NCI-H1694 treated with DMSO at 0.1 percent for 48 hours (cell line): ENCODE measurements at regions not wholly inside any gene's neighbourhood (a gene's known extent, or its start where the extent isn't known, plus 50 kb on each side); places are given as distances from the start of the nearest gene placed in this dataset.

Experiments
- DNase-seq: peaks from one replicate; lab custom pipeline; 2025; lab: John Stamatoyannopoulos, UW

- DNase-seq = no peak
Measured at GRCh38 chr13:99911965-99912566, 59.5 kb downstream of the ZIC5 start.

GRCh38 chr13:99911069-99911964 lies 60.2 kb downstream of the ZIC5 start:
- no peak for DNase-seq

DNA sequence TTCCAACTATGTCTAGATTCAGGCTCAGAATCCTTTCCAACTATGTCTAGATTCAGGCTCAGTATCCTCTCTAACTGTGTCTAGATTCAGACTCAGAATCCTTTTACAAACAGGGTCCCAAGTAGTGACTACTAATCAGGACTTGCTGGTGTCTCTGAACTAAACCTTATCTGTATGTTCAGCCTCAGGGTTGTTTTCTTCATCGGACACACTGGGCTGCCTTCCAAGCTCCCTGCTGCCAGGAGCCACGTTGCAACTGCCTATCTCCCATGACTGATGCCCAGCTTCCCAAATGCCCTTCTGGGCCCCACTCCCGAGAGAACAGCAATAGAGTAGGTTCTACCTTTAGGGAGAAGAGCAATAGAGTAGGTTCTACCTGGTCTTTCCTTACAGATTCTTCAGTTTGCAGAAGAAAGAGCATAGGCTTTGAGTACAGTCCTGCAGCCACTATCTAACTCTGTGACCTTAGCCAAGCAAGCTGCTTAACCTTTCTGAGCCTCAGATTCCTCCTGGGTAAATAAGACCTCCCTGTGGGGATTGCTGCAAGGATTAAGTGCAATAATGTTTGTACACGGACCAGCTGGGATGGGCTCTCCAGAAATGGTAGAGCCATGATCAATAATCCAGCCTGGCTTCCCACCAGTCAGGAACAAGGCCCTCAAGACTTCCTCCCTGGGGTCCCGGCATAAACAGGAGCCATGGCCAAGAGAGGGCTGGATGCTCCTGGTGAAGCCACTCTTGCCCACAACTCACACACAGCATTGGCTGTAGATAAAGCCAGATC lies 61.5 kb downstream of the ZIC5 start:
- no peak for DNase-seq

GRCh38 chr13:99909097-99909835 lies 62.3 kb downstream of the ZIC5 start:
- DNase-seq = no peak

- no peak for DNase-seq
Measured at GRCh38 chr13:99908140-99908803, 63.3 kb downstream of the ZIC5 start.

DNA sequence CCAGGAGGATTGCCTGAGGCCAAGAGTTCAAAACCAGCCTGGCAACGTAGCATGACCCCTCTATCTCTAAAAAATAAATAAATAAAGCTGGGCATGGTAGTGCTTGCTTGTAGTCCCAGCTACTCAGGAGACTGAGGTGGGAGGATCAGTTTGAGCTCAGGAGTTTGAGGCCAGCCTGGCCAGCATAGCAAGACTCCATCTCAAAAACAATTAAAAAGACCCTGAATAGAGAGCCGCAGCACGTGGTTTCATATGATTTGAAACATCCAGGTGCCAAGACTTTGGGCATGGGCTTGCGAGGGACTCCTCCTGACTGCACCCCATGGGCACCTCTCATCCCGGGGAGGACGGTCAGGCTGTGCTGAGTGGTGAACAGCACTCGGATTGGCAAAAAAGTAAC lies 63.9 kb downstream of the ZIC5 start:
- DNase-seq = no peak

GRCh38 chr13:99907038-99907437 lies 64.5 kb downstream of the ZIC5 start:
- DNase-seq = no peak

DNA sequence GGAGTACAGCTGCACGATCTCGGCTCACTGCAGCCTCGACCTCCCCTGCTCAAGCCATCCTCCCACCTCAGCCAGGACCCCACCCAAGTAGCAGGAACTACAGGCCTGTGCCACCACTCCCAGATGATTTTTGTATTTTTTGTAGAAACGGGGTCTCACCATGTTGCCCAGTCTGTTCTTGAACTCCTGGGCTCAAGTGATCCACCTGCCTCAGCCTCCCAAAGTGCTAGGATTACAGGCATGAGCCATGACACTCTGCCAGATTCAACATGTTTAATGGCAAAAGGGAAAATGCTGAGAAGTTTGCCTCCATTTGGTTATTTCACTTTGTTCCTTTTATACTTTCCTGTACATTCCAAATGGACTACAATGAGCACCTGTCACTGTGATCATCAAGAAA lies 65.8 kb downstream of the ZIC5 start:
- no peak for DNase-seq

DNA sequence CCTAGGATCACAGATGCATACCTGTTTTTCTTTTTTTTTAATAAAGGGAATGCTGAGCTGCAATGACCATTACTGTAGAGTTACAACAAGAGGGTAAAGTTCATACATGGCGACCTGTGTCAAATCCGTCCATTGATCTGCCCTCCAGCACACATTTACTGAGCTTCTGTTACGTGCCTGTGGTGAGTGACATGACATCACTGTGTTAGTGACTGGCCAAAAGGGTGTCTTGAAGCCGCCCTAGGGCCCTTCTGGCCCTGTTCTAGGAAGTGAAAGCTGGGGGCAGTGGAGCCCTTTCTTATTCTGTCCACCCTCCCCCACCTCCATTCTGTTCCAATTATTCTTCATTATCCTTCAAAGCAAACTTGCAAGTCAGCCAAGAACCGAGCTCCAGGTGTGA lies 66.3 kb downstream of the ZIC5 start:
- DNase-seq = no peak

GRCh38 chr13:99903140-99903539 lies 68.4 kb downstream of the ZIC5 start:
- no peak for DNase-seq

DNA sequence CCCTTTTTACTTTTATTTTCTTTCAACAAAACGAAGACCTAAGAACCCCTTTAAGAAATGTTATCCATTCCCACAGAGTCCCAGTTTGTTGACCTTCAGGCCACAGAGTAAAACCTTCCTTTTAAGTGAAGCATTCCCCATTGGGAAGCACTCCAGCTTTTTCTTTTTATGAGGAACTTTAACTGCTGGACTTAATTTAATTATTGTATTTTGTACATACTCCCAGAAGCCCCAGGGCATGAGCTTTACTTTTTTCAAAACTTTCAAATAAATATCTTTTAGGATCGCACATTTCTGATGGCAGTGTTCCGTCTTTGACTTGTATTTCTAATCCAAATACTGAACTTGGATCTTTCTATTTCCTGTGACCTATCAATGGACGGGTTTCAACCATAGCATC lies 68.9 kb downstream of the ZIC5 start:
- DNase-seq = no peak

GRCh38 chr13:99900960-99901359 lies 70.6 kb downstream of the ZIC5 start:
- no peak for DNase-seq

- DNase-seq = no peak
Measured at GRCh38 chr13:99898421-99898820, 73.1 kb downstream of the ZIC5 start.

- DNase-seq = no peak
Measured at GRCh38 chr13:99897076-99897440, 74.5 kb downstream of the ZIC5 start.

- DNase-seq = no peak
Measured at GRCh38 chr13:99896369-99897075, 75.0 kb downstream of the ZIC5 start.

DNA sequence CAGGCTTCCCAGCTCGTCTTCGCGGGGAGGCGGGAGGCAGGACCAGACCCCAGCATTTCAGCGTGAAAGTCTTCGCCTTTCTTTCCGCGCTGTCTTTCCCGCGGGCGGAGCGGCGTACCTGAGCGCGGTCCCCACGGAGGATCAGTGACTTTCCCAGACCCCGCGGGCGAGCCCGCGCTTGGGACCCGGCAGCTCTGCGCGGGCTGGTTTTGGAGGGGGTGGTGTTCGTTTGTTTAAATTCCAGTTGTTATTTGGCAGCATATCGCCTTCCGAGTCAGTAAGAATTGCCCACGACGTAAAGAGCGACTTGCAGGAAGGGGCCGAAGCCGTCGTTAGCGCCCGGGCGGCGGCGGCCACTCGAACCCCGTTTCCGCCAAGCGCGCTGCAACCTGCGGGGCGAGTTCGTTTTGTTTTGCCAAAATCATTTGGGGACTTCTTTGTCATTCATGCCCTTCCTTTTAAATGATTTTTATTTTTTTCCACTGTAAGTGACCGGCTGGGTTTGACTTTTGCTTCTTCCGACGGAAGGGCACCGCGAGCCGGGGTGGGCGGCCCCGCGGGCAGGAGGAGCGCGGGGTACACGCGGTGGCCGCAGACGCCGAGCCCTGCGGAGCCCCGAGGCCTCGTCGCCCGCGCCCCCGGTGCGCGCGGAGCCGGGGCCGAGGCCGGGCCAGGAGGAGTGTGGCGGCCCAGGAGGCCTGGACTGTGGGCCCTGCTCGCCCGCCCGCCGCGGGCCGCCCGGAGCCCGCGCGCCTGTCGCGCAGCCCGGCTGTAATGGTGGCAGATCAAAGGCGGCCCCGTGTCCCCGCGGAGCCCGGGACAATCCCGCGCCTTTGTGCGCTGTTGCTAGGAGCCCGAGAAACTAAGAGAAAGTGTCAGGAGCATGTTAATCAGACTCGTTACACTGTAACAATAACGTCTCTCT lies 75.9 kb downstream of the ZIC5 start:
- no peak for DNase-seq

GRCh38 chr13:99894840-99895443 lies 76.6 kb downstream of the ZIC5 start:
- DNase-seq = no peak

DNA sequence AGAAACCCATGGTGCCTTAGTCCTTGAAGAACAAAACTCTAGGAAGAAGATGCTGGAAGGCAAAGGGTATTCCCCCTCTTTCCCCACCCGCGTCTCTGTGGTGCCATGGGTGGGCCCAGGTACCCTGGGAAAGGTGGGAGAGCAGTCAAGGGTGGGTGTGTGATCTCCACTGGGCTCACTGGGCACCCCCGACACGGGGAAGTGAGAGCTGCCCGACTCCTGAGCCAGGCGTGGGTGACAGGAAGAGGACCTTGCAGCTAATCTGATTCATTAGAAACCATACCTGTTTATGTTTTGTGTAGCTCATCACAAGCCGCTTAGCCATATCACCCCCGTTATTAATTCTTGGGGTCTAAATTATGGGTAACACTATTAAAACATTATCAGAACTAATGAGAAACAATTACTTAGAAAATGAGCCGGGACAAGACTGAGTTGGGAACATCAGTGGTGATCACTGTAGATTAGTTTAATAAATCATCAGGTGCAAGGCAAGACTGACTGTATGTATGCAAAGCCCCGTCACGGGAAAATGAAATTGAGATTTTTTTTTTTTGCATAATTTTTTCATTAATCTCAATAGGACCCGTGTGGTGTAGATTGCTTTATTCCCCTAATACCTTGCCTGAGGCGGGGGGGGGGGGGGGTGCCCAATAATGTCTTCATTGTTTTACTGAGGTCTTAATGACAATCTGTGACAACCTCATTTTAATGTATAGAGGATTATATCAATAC lies 77.3 kb downstream of the ZIC5 start:
- DNase-seq = no peak

- DNase-seq = no peak
Measured at GRCh38 chr13:99893567-99893966, 78.0 kb downstream of the ZIC5 start.
